Islet of Langerhans (tissue), 1 donor: ENCODE measurements at regions not wholly inside any gene's neighbourhood (a gene's known extent, or its start where the extent isn't known, plus 50 kb on each side); places are given as distances from the start of the nearest gene placed in this dataset.

Experiments used
- FAIRE-seq: peaks from one replicate; lab custom pipeline; 2011; peaks lifted over from hg19 to GRCh38; lab: Jason Lieb, UNC

GRCh38 chr9:129505270-129505902 is 115.5 kb downstream of the C9orf50 start:
- FAIRE-seq, result no peak

- FAIRE-seq, result no peak
These were observed 116.5 kb downstream of the C9orf50 start for GRCh38 chr9:129504404-129504803.

GRCh38 chr9:129501771-129502319 is 119.1 kb downstream of the C9orf50 start:
- no peak for FAIRE-seq

GRCh38 chr9:129500863-129501770 is 119.8 kb downstream of the C9orf50 start:
- FAIRE-seq, result no peak

- no peak for FAIRE-seq
These were observed 120.6 kb downstream of the C9orf50 start for GRCh38 chr9:129500161-129500862.

GRCh38 chr9:129498451-129499384 is 122.2 kb downstream of the C9orf50 start:
- no peak for FAIRE-seq

GRCh38 chr9:129497813-129498450 is 123.0 kb downstream of the C9orf50 start:
- no peak for FAIRE-seq

GRCh38 chr9:129497005-129497812 is 123.7 kb downstream of the C9orf50 start:
- no peak for FAIRE-seq

- FAIRE-seq, result no peak
These were observed 124.4 kb downstream of the C9orf50 start for GRCh38 chr9:129496473-129497004.

GRCh38 chr9:129495620-129496472 is 125.1 kb downstream of the C9orf50 start:
- FAIRE-seq, result no peak

- no peak for FAIRE-seq
These were observed 126.7 kb downstream of the C9orf50 start for GRCh38 chr9:129494113-129494789.

GRCh38 chr9:129493706-129494047 is 127.2 kb downstream of the C9orf50 start:
- FAIRE-seq, result no peak

GRCh38 chr9:129493002-129493705 is 127.7 kb downstream of the C9orf50 start:
- FAIRE-seq, result no peak

GRCh38 chr9:129491487-129491855 is 129.4 kb downstream of the C9orf50 start:
- no peak for FAIRE-seq

- no peak for FAIRE-seq
These were observed 130.1 kb downstream of the C9orf50 start for GRCh38 chr9:129490583-129491486.

- FAIRE-seq, result no peak
These were observed 130.9 kb downstream of the C9orf50 start for GRCh38 chr9:129489838-129490582.
